ENCODE measurements at regions not wholly inside any gene's neighbourhood (a gene's known extent, or its start where the extent isn't known, plus 50 kb on each side); places are given as distances from the start of the nearest gene placed in this dataset.

DNA sequence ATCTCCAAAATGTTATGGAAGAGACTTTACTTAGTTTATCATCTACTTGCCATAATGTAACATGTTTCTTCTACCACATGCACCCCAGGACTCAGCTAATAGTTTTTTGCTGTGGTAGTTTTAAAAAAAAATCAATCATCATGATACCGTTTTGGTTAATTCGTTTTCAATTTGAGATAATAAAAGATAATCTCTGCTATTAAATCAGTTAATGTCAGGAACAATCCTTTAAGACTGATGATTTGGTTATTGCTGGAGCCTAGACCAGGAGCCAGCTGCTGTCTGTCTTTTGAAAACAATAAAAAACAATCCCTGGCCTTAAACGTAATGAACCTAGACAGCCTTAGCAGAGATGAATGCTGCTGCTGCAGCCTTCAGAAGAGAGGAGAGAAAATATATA lies 403.7 kb downstream of the OXSM start:
- TF ChIP-seq ZNF274 (IDR thresholded peaks at IDR 0.05; ENCODE audit: low read depth, low read length) (no peak), SUZ12 (IDR thresholded peaks at IDR 0.05; ENCODE audit: extremely low read depth, insufficient read depth, insufficient read length) (no peak)

Measured in NT2/D1 (cell line).